ENCODE measurements at regions not wholly inside any gene's neighbourhood (a gene's known extent, or its start where the extent isn't known, plus 50 kb on each side); places are given as distances from the start of the nearest gene placed in this dataset.
"Not testable (repeated sequence)": the region's sequence is repeated elsewhere in the genome, so short reads cannot be mapped to it uniquely, and the experiment has no call there.

- no peak for DNase-seq
Observed at GRCh38 chr10:109089779-109090178, 833.5 kb downstream of the XPNPEP1 start.

- no peak for DNase-seq
Observed at GRCh38 chr10:109071539-109071938, 851.8 kb downstream of the XPNPEP1 start.

DNA sequence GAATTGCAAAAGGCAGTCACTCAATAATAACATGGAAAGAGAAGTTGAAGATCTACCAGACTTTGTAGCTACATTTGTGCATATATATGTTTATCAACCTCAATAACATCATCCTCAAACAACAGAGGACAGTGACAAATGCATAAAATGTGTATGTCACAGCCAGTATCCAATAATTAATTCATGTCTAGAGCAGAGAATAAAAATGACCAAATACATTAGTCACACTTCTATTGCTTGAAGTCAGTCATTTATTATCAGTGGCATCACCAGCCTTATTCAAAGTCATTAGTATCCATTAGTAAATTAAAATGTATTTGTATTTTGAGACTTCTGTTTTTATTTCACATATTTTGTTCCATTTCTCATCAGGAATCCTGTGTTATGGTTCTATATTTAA lies 852.8 kb downstream of the XPNPEP1 start:
- no peak for DNase-seq

DNA sequence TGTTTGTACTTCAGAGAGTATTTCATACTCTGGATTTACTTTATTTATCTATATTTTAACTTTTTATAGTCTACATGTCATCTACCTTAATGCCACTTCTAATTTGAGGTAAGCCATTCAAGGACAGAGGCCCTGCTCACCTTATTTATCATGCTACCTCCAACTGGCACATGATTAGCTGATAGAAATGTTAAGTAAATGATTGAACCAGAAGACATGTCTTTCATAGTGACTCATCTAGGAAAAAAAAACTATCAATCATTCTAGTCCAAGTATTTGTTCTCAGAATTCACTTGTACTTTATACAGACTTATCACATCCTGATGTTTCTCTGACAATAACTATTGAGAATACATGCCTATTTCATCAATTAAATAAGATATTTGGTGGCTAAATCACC lies 856.3 kb downstream of the XPNPEP1 start:
- DNase-seq, result no peak

DNA sequence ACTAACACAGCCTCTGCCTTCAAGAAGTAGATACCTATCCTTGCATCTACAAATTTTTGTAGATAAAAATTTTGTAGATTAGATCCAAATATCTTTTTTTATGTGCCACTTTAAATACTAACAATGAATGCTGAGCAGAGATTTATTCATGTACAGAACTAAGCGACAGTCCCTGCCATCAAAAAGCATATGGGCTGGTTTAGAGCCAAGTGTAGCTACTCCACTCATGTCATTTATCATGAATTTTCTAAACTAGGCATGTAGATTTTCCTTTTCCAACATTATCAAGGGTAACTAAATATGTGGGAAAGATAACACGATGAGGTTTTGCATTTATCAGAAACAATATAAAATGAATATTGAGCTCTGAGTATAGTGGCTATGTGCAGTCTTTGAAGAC lies 857.5 kb downstream of the XPNPEP1 start:
- no peak for DNase-seq

DNA sequence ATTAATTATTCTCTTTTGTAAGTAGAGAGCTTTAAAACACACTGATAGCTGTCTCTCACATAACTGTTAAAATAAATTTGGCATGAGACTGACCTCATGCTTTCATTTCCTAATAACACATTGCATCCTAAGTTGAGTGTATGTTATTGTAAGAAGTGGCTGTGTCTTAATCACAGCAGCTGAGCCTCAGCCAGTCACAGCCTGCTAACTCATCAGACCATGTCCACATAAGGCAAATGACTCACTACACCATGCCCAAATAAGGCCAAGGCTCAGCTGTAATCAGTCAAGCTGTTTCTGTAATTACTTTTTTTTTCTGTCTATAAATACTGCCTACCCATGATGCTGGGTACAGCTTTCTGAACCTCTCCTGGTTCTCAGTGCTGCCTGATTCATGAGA lies 860.9 kb downstream of the XPNPEP1 start:
- DNase-seq, result no peak

GRCh38 chr10:109055243-109055642 lies 868.1 kb downstream of the XPNPEP1 start:
- DNase-seq, result no peak

- no peak for DNase-seq
Observed at GRCh38 chr10:109047856-109048255, 875.5 kb downstream of the XPNPEP1 start.

GRCh38 chr10:109046427-109046826 lies 876.9 kb downstream of the XPNPEP1 start:
- not testable (repeated sequence) for DNase-seq

- no peak for DNase-seq
Observed at GRCh38 chr10:109040622-109041021, 882.7 kb downstream of the XPNPEP1 start.

DNA sequence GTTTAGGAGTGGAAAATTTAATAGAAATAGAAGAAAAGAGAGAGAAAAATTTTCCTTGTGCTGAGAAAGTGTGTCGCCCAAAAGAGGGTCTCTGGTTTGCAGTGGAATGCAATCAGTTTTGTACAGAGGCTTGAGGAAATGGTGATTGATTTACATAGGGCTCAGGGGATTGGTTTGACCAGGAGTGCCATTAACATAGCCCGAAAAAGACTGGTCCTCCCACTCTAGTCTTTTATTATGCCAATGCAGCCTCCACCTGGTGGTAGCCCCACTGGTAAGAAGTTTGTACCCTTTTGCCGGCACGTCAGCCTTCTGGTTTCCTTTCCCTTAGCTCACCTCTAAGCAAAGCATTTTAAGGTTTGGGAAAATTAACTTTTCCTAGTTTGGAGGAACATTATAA lies 885.3 kb downstream of the XPNPEP1 start:
- DNase-seq, result no peak

GRCh38 chr10:109030581-109031210 lies 892.6 kb downstream of the XPNPEP1 start:
- no peak for DNase-seq

DNA sequence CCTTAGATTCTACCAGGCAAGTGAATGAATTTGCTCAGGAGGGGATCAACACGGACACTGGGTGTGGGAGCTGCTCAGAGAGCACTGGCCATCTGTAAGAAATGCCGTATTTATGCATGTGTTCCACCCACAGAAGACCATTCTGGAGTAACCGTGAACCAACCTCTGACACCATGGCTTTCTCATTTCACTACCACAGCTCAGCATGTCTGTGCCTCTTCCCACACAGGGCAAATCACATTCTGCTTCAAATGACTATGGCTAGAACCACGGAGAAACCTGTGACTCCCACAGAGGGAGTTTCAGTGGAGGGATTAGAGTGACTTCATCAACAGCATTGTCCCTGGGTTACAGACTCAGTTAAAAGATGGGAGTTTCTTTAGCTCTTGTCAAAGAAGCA lies 893.4 kb downstream of the XPNPEP1 start:
- no peak for DNase-seq

- DNase-seq, result no peak
Observed at GRCh38 chr10:109027534-109028185, 895.7 kb downstream of the XPNPEP1 start.

GRCh38 chr10:109025172-109025571 lies 898.1 kb downstream of the XPNPEP1 start:
- DNase-seq, result no peak

DNA sequence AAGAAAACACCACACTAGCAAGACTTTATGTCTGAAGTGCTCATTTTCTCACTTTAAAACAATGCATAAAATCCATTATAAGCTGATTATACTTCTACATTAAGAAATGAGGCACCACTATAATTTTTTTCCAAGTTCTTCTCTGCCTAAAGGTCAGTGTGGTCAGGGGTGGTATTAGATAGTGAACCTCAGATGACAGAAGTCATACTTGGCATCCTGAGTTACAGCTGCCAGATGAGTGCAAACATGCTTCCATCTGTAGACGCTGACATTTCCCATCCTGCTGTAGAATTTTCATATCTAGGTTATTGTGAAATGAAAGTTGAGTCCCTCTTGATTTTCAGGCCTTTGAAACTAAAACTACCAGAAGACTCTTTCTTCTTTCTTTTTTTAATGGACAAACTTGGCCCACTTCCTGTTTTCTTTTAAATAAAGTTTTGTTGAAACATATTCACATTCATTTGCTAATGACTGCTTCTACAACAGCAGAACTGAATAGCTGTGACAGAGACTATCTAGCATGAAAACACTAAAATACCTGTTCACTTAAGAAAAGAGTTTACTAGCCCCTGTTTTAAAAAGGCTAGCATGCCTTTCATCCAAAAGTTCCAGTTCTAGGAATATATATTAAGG lies 900.8 kb downstream of the XPNPEP1 start:
- no peak for DNase-seq

- no peak for DNase-seq
Observed at GRCh38 chr10:109019001-109019424, 904.3 kb downstream of the XPNPEP1 start.

- DNase-seq, result no peak
Observed at GRCh38 chr10:109007514-109007913, 915.8 kb downstream of the XPNPEP1 start.

DNA sequence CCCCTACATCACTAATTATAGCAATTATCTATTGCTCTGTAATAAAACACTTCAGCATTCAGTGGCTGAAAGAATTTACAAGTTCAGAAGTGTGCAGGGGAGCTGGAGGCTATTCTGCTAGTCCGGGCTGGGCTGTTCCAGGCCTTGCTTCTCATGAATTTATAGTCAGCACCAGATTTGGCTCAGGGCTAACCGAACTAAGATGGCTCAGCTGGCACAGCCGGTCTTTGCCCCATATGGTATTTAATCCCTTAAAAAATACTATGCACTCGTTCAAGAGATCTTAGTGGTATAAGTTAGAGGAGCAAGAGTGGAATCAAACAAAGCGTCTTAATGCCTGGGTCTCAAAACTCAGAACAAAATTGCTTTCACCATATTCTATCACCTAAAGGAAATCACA lies 932.9 kb downstream of the XPNPEP1 start:
- DNase-seq, result no peak

DNA sequence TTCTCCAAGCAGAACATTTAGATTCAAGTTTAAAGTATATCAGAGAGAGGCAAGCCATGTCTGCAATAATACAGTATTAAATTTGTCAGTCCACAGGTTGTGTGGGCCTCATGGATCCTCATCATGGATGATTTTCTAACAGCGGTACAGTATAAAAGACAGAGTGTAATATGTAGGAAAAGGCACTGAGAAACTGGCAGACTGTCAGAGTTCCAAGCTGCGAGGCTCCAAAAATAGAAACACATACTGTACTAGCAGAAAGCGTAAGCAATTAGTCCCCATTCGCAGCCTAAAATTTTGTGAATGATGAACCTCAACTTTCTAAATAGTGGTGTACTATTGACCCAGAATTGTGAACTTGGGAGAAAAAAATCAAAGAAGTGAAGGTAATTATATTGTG lies 933.3 kb downstream of the XPNPEP1 start:
- DNase-seq, result no peak

DNA sequence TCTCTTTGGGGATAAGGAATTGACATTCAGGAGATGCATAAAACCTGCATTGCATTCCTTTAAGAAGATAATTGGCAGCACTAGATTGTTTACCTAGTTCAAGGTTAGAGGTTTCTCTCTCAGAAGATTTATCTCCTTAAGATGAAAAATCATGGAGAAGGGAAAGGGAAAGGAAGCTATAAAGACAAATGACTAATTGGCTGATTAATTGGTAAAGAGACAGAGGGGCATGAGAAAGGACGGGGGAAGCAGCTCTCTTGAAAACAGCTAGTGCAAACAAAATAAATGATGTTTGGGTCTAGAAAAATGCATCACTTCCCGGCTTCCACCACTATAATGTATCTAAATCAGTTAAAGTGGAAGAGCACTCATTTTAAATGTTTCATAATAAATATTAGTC lies 941.2 kb downstream of the XPNPEP1 start:
- DNase-seq, result no peak

DNA sequence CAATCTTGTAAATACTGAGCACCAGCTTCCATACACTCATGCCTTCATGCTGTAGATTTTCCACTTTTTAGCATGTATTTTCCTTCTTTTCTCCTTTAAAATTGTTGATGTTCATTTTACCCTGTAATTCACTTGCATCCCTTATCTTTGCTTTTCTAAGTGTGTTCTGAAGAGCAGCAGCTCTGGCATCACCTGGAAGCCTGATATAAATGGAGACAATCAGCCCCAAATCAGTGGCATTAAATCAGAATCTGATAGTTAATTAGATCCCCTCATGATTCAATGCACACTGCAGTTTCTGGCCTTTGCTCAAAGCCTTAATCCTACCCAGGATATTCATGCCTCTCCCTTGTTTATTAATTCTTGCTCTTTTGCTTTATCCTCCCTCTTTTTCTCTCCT lies 942.4 kb downstream of the XPNPEP1 start:
- no peak for DNase-seq

DNA sequence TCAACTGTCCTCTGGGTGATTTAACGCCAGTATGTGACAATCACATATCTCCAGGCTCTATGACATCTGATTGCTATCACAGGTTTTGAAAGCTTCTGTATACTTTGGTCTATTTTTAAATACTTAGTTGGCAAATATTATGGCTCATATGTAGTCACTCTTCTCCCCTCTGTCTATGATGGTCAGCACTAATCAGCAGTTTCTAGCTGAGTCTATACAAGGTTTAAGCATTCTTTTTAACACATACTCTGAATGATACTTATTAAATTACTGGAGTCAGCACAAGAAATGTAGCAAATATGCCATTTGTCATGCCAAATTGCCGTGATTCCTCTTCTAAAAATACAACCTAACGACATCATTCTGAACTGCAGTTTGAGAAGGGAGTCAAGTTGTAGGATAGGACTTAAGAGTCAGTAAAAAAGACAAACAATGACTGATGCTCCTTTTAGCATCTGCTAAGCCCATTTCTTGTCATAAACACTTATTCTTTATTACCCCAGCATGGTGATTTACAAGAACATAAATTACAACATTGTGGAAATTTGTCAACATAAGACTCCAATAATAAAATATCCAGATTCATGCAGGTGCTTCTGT lies 947.8 kb downstream of the XPNPEP1 start:
- DNase-seq, result no peak

Data from muscle of arm (tissue), 1 donor.